Upper lobe of right lung (tissue), 1 donor: ENCODE measurements at regions not wholly inside any gene's neighbourhood (a gene's known extent, or its start where the extent isn't known, plus 50 kb on each side); places are given as distances from the start of the nearest gene placed in this dataset.

Experiments used
- ATAC-seq: fragments of 200-7000 bp; cut with Tn5 transposase; one replicate; pipeline ENCODE4 v1.9.1; 2020; ENCODE audit warnings: mild to moderate bottlenecking, moderate library complexity
- DNase-seq: peaks from one replicate; pipeline ENCODE4 v3.0.0-alpha.2; 2020
- H3K27ac ChIP-seq: fragments of 200-600 bp; one replicate; pipeline ENCODE4 v1.8.0; 2022
- H3K27me3 ChIP-seq: fragments of 200-600 bp; one replicate; pipeline ENCODE4 v1.8.0; 2022; ENCODE audit warnings: mild to moderate bottlenecking
- H3K36me3 ChIP-seq: fragments of 200-600 bp; one replicate; pipeline ENCODE4 v1.8.0; 2022
- H3K4me1 ChIP-seq: fragments of 200-600 bp; one replicate; pipeline ENCODE4 v1.8.0; 2022
- H3K4me3 ChIP-seq: fragments of 200-600 bp; one replicate; pipeline ENCODE4 v1.8.0; 2022; ENCODE audit warnings: mild to moderate bottlenecking
- H3K9me3 ChIP-seq: fragments of 200-600 bp; one replicate; pipeline ENCODE4 v1.8.0; 2022
- CTCF ChIP-seq: fragments of 200-600 bp; IDR thresholded peaks from one replicate; pipeline ENCODE4 v1.8.0; 2022; ENCODE audit warnings: antibody characterized with exemption
- intact Hi-C: fragments of 100-400 bp; cut with DNase I; formaldehyde crosslinking; loops from one replicate; pipeline ENCODE4 v1.11.0; 2022
- donor health status: DM: no; HTN: yes; CAD: no; lungs with severe emphysema.

- TF ChIP-seq CTCF, result no peak
- intact Hi-C loops, result no loop called here
- H3K9me3 ChIP-seq, result no peaks in the 10 kb centered on the region
- ATAC-seq (no peak), DNase-seq (no peak)
- H3K36me3 ChIP-seq, result no peaks in the 10 kb centered on the region
- H3K4me3 ChIP-seq, result no peak overlapping the region
- no peaks in the 10 kb centered on the region for H3K4me1 ChIP-seq
- H3K27me3 ChIP-seq, result no peaks in the 10 kb centered on the region
- H3K27ac ChIP-seq, result no peak overlapping the region
Measured at GRCh38 chr2:14533131-14533757, 99.3 kb upstream of the LRATD1 start.

GRCh38 chr2:14535156-14535555 lies 97.4 kb upstream of the LRATD1 start:
- H3K27ac ChIP-seq, result no peak overlapping the region
- no peaks in the 10 kb centered on the region for H3K36me3 ChIP-seq
- H3K4me3 ChIP-seq, result no peak overlapping the region
- no peak for TF ChIP-seq CTCF
- no peak for ATAC-seq
- DNase-seq, result no peak
- no peaks in the 10 kb centered on the region for H3K9me3 ChIP-seq
- no peaks in the 10 kb centered on the region for H3K27me3 ChIP-seq
- intact Hi-C loops, result no loop called here
- no peaks in the 10 kb centered on the region for H3K4me1 ChIP-seq

- Histone ChIP-seq H3K9me3 (no peaks in the 10 kb centered on the region), H3K4me3 (no peak overlapping the region), H3K27ac (no peak overlapping the region), H3K4me1 (no peaks in the 10 kb centered on the region), H3K27me3 (no peaks in the 10 kb centered on the region), H3K36me3 (no peaks in the 10 kb centered on the region)
- no peak for DNase-seq
- intact Hi-C loops, result no loop called here
- TF ChIP-seq CTCF, result no peak
- no peak for ATAC-seq
Measured at GRCh38 chr2:14536976-14537375, 95.5 kb upstream of the LRATD1 start.

GRCh38 chr2:14540015-14540414 lies 92.5 kb upstream of the LRATD1 start:
- no peak overlapping the region for H3K4me3 ChIP-seq
- no peaks in the 10 kb centered on the region for H3K9me3 ChIP-seq
- ATAC-seq, result no peak
- H3K4me1 ChIP-seq, result no peaks in the 10 kb centered on the region
- no peak for DNase-seq
- TF ChIP-seq CTCF, result no peak
- no peak overlapping the region for H3K27ac ChIP-seq
- intact Hi-C loops, result no loop called here
- H3K27me3 ChIP-seq, result no peaks in the 10 kb centered on the region
- H3K36me3 ChIP-seq, result no peaks in the 10 kb centered on the region

- DNase-seq (no peak), ATAC-seq (no peak)
- H3K36me3 ChIP-seq, result no peaks in the 10 kb centered on the region
- no peaks in the 10 kb centered on the region for H3K4me1 ChIP-seq
- H3K9me3 ChIP-seq, result no peaks in the 10 kb centered on the region
- no peak overlapping the region for H3K4me3 ChIP-seq
- no peak overlapping the region for H3K27ac ChIP-seq
- H3K27me3 ChIP-seq, result no peaks in the 10 kb centered on the region
- TF ChIP-seq CTCF, result no peak
- intact Hi-C loops, result no loop called here
Measured at GRCh38 chr2:14543284-14543683, 89.2 kb upstream of the LRATD1 start.

- TF ChIP-seq CTCF, result no peak
- no peak for ATAC-seq
- intact Hi-C loops, result no loop called here
Measured at GRCh38 chr2:14544247-14544646, 88.3 kb upstream of the LRATD1 start.

More at GRCh38 chr2:14544247-14544646, 88.3 kb upstream of the LRATD1 start:
- H3K4me1 ChIP-seq, result no peaks in the 10 kb centered on the region
- no peak for DNase-seq
- H3K4me3 ChIP-seq, result no peak overlapping the region
- no peak overlapping the region for H3K27ac ChIP-seq
- no peaks in the 10 kb centered on the region for H3K9me3 ChIP-seq
- H3K36me3 ChIP-seq, result no peaks in the 10 kb centered on the region
- no peaks in the 10 kb centered on the region for H3K27me3 ChIP-seq
